Lower leg skin (tissue), 3 donors: ENCODE measurements at regions not wholly inside any gene's neighbourhood (a gene's known extent, or its start where the extent isn't known, plus 50 kb on each side); places are given as distances from the start of the nearest gene placed in this dataset.

Experiments
- POLR2A ChIP-seq, 2 donors: fragments of 450-650 bp; IDR thresholded peaks; one replicate each; pipeline ENCODE4 v1.6.1; 2016 to 2017; ENCODE audit warnings: antibody characterized with exemption in 2 of 2, mild to moderate bottlenecking in 1 of 2, moderate library complexity in 1 of 2
- TF ChIP-seq, protein P1 (sequence below), 3 donors: fragments of 450-650 bp; IDR thresholded peaks; one replicate each; pipeline ENCODE4 v1.5.1; 2016; ENCODE audit warnings: antibody characterized with exemption in 3 of 3, mild to moderate bottlenecking in 3 of 3, moderate library complexity in 2 of 3

DNA sequence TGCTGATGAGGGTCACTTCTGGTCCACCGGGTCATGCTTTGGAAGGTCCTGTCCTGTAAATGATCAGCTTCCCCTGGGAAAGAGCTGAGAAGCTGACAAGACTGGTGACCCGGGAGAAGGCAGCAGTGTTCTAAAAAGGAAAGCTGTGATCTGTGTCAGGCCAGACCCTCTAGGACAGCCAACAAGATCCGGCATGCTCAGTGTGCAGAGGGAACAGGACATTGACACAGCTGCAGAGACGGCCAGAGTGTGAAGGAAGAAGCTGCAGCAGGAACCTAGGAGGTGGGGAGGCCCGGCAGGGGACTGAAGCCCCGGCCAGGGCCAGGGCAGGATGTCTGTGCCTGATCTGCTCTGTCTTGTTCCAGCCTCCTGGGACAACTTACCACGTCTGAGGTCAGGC, 372.7 kb upstream of the ID2 start:
- TF ChIP-seq, protein P1, sequence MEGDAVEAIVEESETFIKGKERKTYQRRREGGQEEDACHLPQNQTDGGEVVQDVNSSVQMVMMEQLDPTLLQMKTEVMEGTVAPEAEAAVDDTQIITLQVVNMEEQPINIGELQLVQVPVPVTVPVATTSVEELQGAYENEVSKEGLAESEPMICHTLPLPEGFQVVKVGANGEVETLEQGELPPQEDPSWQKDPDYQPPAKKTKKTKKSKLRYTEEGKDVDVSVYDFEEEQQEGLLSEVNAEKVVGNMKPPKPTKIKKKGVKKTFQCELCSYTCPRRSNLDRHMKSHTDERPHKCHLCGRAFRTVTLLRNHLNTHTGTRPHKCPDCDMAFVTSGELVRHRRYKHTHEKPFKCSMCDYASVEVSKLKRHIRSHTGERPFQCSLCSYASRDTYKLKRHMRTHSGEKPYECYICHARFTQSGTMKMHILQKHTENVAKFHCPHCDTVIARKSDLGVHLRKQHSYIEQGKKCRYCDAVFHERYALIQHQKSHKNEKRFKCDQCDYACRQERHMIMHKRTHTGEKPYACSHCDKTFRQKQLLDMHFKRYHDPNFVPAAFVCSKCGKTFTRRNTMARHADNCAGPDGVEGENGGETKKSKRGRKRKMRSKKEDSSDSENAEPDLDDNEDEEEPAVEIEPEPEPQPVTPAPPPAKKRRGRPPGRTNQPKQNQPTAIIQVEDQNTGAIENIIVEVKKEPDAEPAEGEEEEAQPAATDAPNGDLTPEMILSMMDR (IDR thresholded peaks at IDR 0.05): no peak
- no peak for TF ChIP-seq POLR2A (IDR thresholded peaks at IDR 0.05)
